RWPE2 (cell line): ENCODE measurements at regions not wholly inside any gene's neighbourhood (a gene's known extent, or its start where the extent isn't known, plus 50 kb on each side); places are given as distances from the start of the nearest gene placed in this dataset.

Experiments used
- ATAC-seq: fragments of 200-7000 bp; cut with Tn5 transposase; 3 replicates; pipeline ENCODE4 v1.9.1; 2021; ENCODE audit warnings: low read depth
- DNase-seq: peaks from one replicate; pipeline ENCODE4 v3.0.0-alpha.2; 2020; ENCODE audit warnings: low spot score
- H3K27ac ChIP-seq: fragments of 450-650 bp; 2 replicates; pipeline ENCODE4 v1.5.1; 2017; ENCODE audit warnings: mild to moderate bottlenecking; ENCODE audit not compliant: poor library complexity, severe bottlenecking
- H3K27me3 ChIP-seq: fragments of 250-450 bp; sonication (Bioruptor Pico); 2 replicates; pipeline ENCODE4 v1.5.1; 2021; ENCODE audit warnings: mild to moderate bottlenecking, moderate library complexity; ENCODE audit not compliant: insufficient read depth, poor library complexity, severe bottlenecking
- H3K36me3 ChIP-seq: fragments of 250-450 bp; sonication (Bioruptor Pico); 2 replicates; pipeline ENCODE4 v1.5.1; 2020; ENCODE audit warnings: low read depth, mild to moderate bottlenecking, moderate library complexity
- H3K4me1 ChIP-seq: fragments of 250-450 bp; sonication (Bioruptor Pico); 2 replicates; pipeline ENCODE4 v1.5.1; 2021; ENCODE audit warnings: mild to moderate bottlenecking, moderate library complexity; ENCODE audit not compliant: insufficient read depth, poor library complexity, severe bottlenecking
- H3K4me3 ChIP-seq: fragments of 250-450 bp; sonication (Bioruptor Pico); 2 replicates; pipeline ENCODE4 v1.5.1; 2021; ENCODE audit warnings: mild to moderate bottlenecking, moderate library complexity; ENCODE audit not compliant: severe bottlenecking
- H3K9me3 ChIP-seq: fragments of 250-450 bp; sonication (Bioruptor Pico); 2 replicates; pipeline ENCODE4 v1.5.1; 2021; ENCODE audit warnings: mild to moderate bottlenecking, moderate library complexity; ENCODE audit not compliant: severe bottlenecking
- CTCF ChIP-seq: fragments of 450-650 bp; IDR thresholded peaks from one replicate; pipeline ENCODE4 v1.5.1; 2017; ENCODE audit warnings: mild to moderate bottlenecking, moderate library complexity; ENCODE audit not compliant: poor library complexity, severe bottlenecking

- Histone ChIP-seq H3K27me3 (no peaks in the 10 kb centered on the region), H3K4me3 (no peak overlapping the region), H3K9me3 (no peaks in the 10 kb centered on the region), H3K36me3 (no peaks in the 10 kb centered on the region), H3K4me1 (no peaks in the 10 kb centered on the region), H3K27ac (no peak overlapping the region)
- no peak for TF ChIP-seq CTCF
- no peak for DNase-seq
- no peak for ATAC-seq
These were observed 132.1 kb upstream of the FOXQ1 start for GRCh38 chr6:1179571-1180459.

- Histone ChIP-seq H3K4me3 (no peak overlapping the region), H3K27ac (no peak overlapping the region), H3K27me3 (no peaks in the 10 kb centered on the region), H3K9me3 (no peaks in the 10 kb centered on the region), H3K4me1 (no peaks in the 10 kb centered on the region), H3K36me3 (no peaks in the 10 kb centered on the region)
- TF ChIP-seq CTCF: no peak
- ATAC-seq (no peak), DNase-seq (no peak)
These were observed 133.3 kb upstream of the FOXQ1 start for GRCh38 chr6:1178590-1178989.

GRCh38 chr6:1176567-1176966 is 135.3 kb upstream of the FOXQ1 start:
- H3K27me3 ChIP-seq: no peaks in the 10 kb centered on the region
- no peak overlapping the region for H3K27ac ChIP-seq
- DNase-seq: no peak
- no peak for TF ChIP-seq CTCF
- no peaks in the 10 kb centered on the region for H3K4me1 ChIP-seq
- no peak for ATAC-seq
- H3K9me3 ChIP-seq: no peaks in the 10 kb centered on the region
- H3K4me3 ChIP-seq: no peak overlapping the region
- H3K36me3 ChIP-seq: no peaks in the 10 kb centered on the region

GRCh38 chr6:1175877-1176276 is 136.0 kb upstream of the FOXQ1 start:
- DNase-seq (no peak), ATAC-seq (no peak)
- Histone ChIP-seq H3K9me3 (no peaks in the 10 kb centered on the region), H3K36me3 (no peaks in the 10 kb centered on the region), H3K27ac (no peak overlapping the region), H3K4me3 (no peak overlapping the region), H3K27me3 (no peaks in the 10 kb centered on the region), H3K4me1 (no peaks in the 10 kb centered on the region)
- no peak for TF ChIP-seq CTCF

- Histone ChIP-seq H3K36me3 (no peaks in the 10 kb centered on the region), H3K27ac (no peak overlapping the region), H3K27me3 (no peaks in the 10 kb centered on the region), H3K4me1 (no peaks in the 10 kb centered on the region), H3K4me3 (no peak overlapping the region), H3K9me3 (no peaks in the 10 kb centered on the region)
- TF ChIP-seq CTCF: no peak
- ATAC-seq: no peak
- DNase-seq: no peak
These were observed 141.1 kb upstream of the FOXQ1 start for GRCh38 chr6:1170794-1171193.
